MM.1S (cell line): ENCODE measurements at regions not wholly inside any gene's neighbourhood (a gene's known extent, or its start where the extent isn't known, plus 50 kb on each side); places are given as distances from the start of the nearest gene placed in this dataset.
"Not testable (repeated sequence)": the region's sequence is repeated elsewhere in the genome, so short reads cannot be mapped to it uniquely, and the experiment has no call there.

ENCODE experiments used
- DNase-seq: peaks from one replicate; pipeline ENCODE4 v3.0.0-alpha.2; 2015
- H2AFZ ChIP-seq: fragments of 300-600 bp; sonication (generic); 2 replicates; pipeline ENCODE4 v1.6.0; 2016; ENCODE audit warnings: antibody characterized with exemption, low read length
- H3F3A ChIP-seq: fragments of 300-600 bp; sonication (generic); 2 replicates; pipeline ENCODE4 v1.6.1; 2016; ENCODE audit warnings: mild to moderate bottlenecking, antibody characterized with exemption, low read length, moderate library complexity, mixed read lengths; ENCODE audit not compliant: insufficient read depth
- H3K27ac ChIP-seq: fragments of 300-600 bp; sonication (generic); 2 replicates; pipeline ENCODE4 v1.5.1; 2016; ENCODE audit warnings: mild to moderate bottlenecking, low read length
- H3K27me3 ChIP-seq: fragments of 300-600 bp; sonication (generic); replicated peaks from 2 replicates; pipeline ENCODE4 v1.6.0; 2016; ENCODE audit warnings: low read length; ENCODE audit not compliant: insufficient read depth
- H3K36me3 ChIP-seq: fragments of 300-600 bp; sonication (generic); replicated peaks from 2 replicates; pipeline ENCODE4 v1.6.1; 2016; ENCODE audit warnings: mild to moderate bottlenecking, low read length, mixed read lengths; ENCODE audit not compliant: insufficient read depth
- H3K4me1 ChIP-seq: fragments of 300-600 bp; sonication (generic); 2 replicates; pipeline ENCODE4 v1.6.1; 2016; ENCODE audit warnings: low read length, mixed read lengths
- H3K4me2 ChIP-seq: fragments of 300-600 bp; sonication (generic); 2 replicates; pipeline ENCODE4 v1.6.0; 2016; ENCODE audit warnings: low read depth, low read length
- H3K4me3 ChIP-seq: fragments of 300-600 bp; sonication (generic); 2 replicates; pipeline ENCODE4 v1.5.1; 2016; ENCODE audit warnings: low read length, mixed read lengths
- H3K79me2 ChIP-seq: fragments of 300-600 bp; sonication (generic); 2 replicates; pipeline ENCODE4 v1.6.1; 2016; ENCODE audit warnings: mixed run types, low read length, mixed read lengths
- H3K9ac ChIP-seq: fragments of 300-600 bp; sonication (generic); 2 replicates; pipeline ENCODE4 v1.6.1; 2016; ENCODE audit warnings: low read length, mixed read lengths
- H3K9me2 ChIP-seq: fragments of 300-600 bp; sonication (generic); replicated peaks from 2 replicates; pipeline ENCODE4 v1.6.1; 2016; ENCODE audit warnings: mild to moderate bottlenecking, low read length, mixed read lengths; ENCODE audit not compliant: insufficient read depth
- H3K9me3 ChIP-seq: fragments of 300-600 bp; sonication (generic); replicated peaks from 2 replicates; pipeline ENCODE4 v1.6.1; 2016; ENCODE audit warnings: mild to moderate bottlenecking, low read length, mixed read lengths; ENCODE audit not compliant: insufficient read depth
- H4K20me1 ChIP-seq: fragments of 300-600 bp; sonication (generic); 2 replicates; pipeline ENCODE4 v1.6.1; 2016; ENCODE audit warnings: mild to moderate bottlenecking, low read length, moderate library complexity, mixed read lengths; ENCODE audit not compliant: insufficient read depth

DNA sequence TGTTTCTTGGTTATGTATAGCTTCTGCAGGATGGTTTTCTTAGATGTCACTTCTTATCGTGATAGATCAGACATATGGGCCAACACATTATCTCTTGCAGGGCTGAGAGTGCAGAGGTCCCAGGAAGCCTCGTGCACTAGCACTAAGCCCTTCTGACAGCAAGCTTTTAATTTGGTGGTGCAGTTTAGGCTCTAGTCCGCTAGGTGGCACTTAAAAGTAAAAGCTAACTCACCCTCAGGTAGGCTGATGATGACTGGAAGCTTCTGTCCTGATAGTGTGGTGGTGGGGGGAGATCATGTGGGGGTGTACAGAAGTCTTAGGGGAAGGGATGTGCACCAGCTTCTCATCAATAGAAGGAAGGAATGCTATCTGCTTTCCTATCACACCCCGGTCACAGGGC lies 142.0 kb downstream of the SPIN4 start:
- not testable (repeated sequence) for H3K9me2 ChIP-seq, H4K20me1 ChIP-seq, H3K9ac ChIP-seq, H3K79me2 ChIP-seq, H3K36me3 ChIP-seq, H3K4me2 ChIP-seq, H2AFZ ChIP-seq, H3K9me3 ChIP-seq, H3K4me1 ChIP-seq, DNase-seq, H3K27ac ChIP-seq, H3K27me3 ChIP-seq, H3F3A ChIP-seq, H3K4me3 ChIP-seq

DNA sequence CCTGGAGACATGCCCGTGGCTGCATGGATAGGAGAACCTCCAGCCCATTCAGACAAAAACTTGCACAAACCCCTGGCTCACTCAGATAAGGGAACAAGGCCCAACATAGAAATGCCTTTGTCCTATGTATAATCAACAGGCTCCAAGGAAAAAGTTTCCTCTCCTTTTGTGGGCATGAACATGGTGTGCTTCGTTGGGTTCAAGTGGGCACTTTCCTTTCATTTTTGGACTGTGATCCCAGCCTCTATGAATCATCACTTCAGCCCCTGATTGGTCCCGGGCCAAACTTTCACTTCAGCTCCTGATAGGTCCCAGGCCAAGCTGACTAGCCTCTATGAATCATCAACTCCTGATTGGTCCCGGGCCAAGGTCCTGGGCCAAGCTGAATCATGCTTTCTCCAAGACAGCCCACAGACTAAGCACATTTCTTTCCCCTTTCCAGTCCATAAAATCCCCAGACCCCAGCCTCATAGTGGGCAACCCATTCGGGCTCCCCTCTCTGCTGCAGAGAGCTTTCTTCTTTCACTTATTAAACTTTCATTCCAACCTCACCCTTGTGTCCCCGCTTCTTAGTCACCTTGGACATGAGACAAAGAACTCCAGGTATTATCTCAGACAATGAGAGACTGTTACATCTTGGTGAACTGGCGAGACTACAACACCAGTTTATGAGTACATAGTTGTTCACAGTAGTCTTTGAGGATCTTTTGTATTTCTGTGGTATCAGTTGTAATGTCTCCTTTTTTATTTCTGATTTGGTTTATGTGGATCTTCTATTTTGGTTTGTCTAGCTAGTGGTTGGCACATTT lies 146.7 kb downstream of the SPIN4 start:
- H3F3A ChIP-seq, H3K27me3 ChIP-seq, H3K4me1 ChIP-seq, H3K9me3 ChIP-seq, H3K27ac ChIP-seq, H3K36me3 ChIP-seq, H4K20me1 ChIP-seq, H3K4me2 ChIP-seq, H3K4me3 ChIP-seq, DNase-seq, H3K9ac ChIP-seq, H3K9me2 ChIP-seq, H2AFZ ChIP-seq, H3K79me2 ChIP-seq: not testable (repeated sequence)

DNA sequence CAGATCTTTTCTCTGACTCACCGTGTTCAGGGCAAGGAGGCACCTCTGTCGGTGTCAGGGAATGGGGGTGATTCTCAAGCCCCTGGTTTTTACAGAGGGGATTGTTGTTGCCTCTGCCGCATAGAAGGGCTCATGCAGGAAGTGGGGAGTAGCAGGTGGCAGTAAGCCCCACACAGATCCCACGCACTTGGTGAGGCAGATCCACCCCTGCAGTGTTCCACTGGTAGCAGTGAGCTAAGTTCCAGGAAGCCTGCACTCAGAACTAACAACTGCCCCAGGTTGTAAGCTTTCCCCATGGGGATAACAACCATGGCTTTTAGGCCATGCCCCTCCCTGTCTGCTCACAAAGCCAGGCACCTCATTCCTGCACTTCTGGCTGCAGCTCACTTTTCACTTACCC lies 149.1 kb downstream of the SPIN4 start:
- not testable (repeated sequence) for H2AFZ ChIP-seq, H3K4me1 ChIP-seq, H3K4me3 ChIP-seq, H3F3A ChIP-seq, H3K9me2 ChIP-seq, H3K9me3 ChIP-seq, H3K27ac ChIP-seq, H3K79me2 ChIP-seq, H3K27me3 ChIP-seq, DNase-seq, H3K9ac ChIP-seq, H4K20me1 ChIP-seq, H3K36me3 ChIP-seq, H3K4me2 ChIP-seq

DNA sequence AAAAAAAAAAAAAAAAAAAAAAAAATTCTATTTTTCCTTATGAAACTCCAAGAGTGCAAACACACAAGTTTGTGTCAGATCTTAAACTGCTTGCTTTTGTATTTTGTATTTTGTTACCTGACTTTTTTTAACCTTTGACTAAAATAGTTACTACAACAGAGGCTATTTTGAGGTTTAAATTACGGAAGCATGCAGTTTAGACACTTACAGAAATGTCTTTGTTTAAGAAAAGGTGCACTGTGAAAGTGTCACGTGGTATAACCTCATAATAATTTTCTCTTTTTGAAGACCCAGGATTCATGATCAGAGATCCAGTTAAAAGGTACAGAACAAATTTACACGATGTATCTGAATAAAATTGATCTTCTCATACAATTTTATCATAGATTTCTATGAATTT lies 152.4 kb downstream of the SPIN4 start:
- not testable (repeated sequence) for H3K9ac ChIP-seq

DNA sequence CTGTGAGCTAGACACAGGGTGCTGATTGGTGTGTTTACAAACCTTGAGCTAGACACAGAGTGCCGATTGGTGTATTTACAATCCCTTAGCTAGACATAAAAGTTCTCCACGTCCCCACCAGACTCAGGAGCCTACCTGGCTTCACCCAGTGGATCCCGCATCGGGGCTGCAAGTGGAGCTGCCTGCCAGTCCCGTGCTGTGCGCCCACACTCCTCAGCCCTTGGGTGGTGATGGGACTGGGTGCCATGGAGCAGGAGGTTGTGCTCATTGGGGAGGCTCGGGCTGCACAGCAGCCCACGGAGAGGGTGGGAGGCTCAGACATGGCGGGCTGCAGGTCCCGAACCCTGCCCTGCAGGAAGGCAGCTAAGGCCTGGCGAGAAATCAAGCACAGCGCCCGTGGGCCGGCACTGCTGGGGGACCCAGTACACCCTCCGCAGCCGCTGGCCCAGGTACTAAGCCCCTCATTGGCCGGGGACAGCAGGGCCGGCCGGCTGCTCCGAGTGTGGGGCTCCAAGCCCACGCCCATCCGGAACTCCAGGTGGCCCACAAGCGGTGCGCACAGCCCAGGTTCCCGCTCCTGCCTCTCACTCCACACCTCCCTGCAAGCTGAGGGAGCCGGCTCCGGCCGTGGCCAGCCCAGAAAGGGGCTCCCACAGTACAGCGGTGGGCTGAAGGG lies 158.6 kb downstream of the SPIN4 start:
- H2AFZ ChIP-seq, H3K4me3 ChIP-seq, H3K4me1 ChIP-seq, H3K27me3 ChIP-seq, H3K9ac ChIP-seq, H3K4me2 ChIP-seq, H3K36me3 ChIP-seq, H3K9me3 ChIP-seq, H4K20me1 ChIP-seq, H3F3A ChIP-seq, DNase-seq, H3K79me2 ChIP-seq, H3K27ac ChIP-seq, H3K9me2 ChIP-seq: not testable (repeated sequence)

More for the DNA sequence above, 152.4 kb downstream of the SPIN4 start:
- not testable (repeated sequence) for H3K9me3 ChIP-seq, H4K20me1 ChIP-seq, H3K79me2 ChIP-seq, H3K36me3 ChIP-seq, H3K27ac ChIP-seq, H3K9me2 ChIP-seq, H2AFZ ChIP-seq, H3K4me2 ChIP-seq, DNase-seq, H3K4me1 ChIP-seq, H3K4me3 ChIP-seq, H3K27me3 ChIP-seq, H3F3A ChIP-seq
